ENCODE measurements at regions not wholly inside any gene's neighbourhood (a gene's known extent, or its start where the extent isn't known, plus 50 kb on each side); places are given as distances from the start of the nearest gene placed in this dataset.

DNA sequence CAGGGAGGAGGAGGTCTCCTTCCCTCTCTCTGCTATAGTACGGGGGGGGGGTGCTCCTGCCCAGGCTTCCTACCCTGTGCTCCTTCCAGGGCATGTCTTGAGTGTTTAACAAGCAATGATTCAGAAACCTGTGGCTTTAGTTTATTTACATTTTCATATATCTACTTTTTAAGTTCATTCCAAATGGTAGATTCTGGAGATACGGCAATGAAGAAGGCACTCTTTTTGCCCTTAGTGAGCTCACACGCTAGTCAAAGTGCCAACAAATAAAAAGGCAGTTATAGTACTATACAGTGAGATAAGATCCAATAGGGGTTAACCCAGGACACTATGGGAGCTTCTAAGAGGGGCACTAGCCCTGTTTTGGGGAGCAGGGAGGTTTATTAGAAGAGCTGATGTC, 169.3 kb upstream of the CACNA1E start:
- CTCF ChIA-PET (ENCODE audit: low intra/inter-chr PET ratio, low total read pairs) = no interaction called here
- H3K27ac ChIP-seq (ENCODE audit: extremely low read length, insufficient read depth, low read length) = no peak overlapping the region
- ATAC-seq (no peak), FAIRE-seq (no peak), DNase-seq (ENCODE audit: low spot score) (no peak)
- no peak overlapping the region for H2AFZ ChIP-seq (ENCODE audit: low read length)
- POLR2A ChIA-PET = no interaction called here
- no peaks in the 10 kb centered on the region for H3K36me3 ChIP-seq (replicated peaks in 1 of 2; ENCODE audit: control insufficient read depth in 1 of 2, insufficient read depth in 2 of 2, low read length in 2 of 2)
- no peaks in the 10 kb centered on the region for H3K79me2 ChIP-seq (ENCODE audit: insufficient read depth, low read length)
- H3K4me3 ChIP-seq (replicated peaks in 1 of 3; ENCODE audit: insufficient read depth in 1 of 3, low read depth in 2 of 3, low read length in 3 of 3) = no peak overlapping the region
- no peak overlapping the region for H3K4me2 ChIP-seq (ENCODE audit: low read depth, low read length)
- 7% methylated on average over 3 of the region's 3 CpGs for WGBS (ENCODE audit: low lambda C conversion rate)
- intact Hi-C loops (cut with micrococcal nuclease; ENCODE audit: unreplicated experiment) (no loop called here), in situ Hi-C loops (cut with HindIII; ENCODE audit: extremely low pct_ligation_motif_present, low pct_unique_long_range_greater_than_20kb) (no loop called here)
- no peaks in the 10 kb centered on the region for H3K4me1 ChIP-seq (ENCODE audit: insufficient read depth, low read length)
- H4K20me1 ChIP-seq (ENCODE audit: insufficient read depth, low read length) = no peaks in the 10 kb centered on the region; the same call in 1 of the 2 replicates
- H3K9me3 ChIP-seq (ENCODE audit: low read length) = no peaks in the 10 kb centered on the region
- H3K27me3 ChIP-seq (ENCODE audit: control insufficient read depth in 1 of 2, insufficient read depth in 2 of 2, low read length in 2 of 2) = peaks cover 7 to 35% of the 10 kb centered on the region in 2 experiments; a peak in 4 of 5 replicates
- no peak overlapping the region for H3K9ac ChIP-seq (ENCODE audit: insufficient read depth, low read depth, low read length)
- BruUV-seq (replicated peaks) = no TSS peak
- TF ChIP-seq ZBTB42 (CRISPR knock-in tag; IDR thresholded peaks at IDR 0.05) = no peak
- TF ChIP-seq ZNF335 (CRISPR knock-in tag; IDR thresholded peaks at IDR 0.05) = no peak
- TF ChIP-seq ZNF292 (CRISPR knock-in tag; IDR thresholded peaks at IDR 0.05; ENCODE audit: borderline replicate concordance, low read depth) = no peak
- TF ChIP-seq ARHGAP35 (CRISPR knock-in tag; IDR thresholded peaks at IDR 0.05; ENCODE audit: borderline replicate concordance) = no peak
- TF ChIP-seq UBTF (CRISPR knock-in tag; IDR thresholded peaks at IDR 0.05) = no peak
- no peak for TF ChIP-seq ZNF275 (CRISPR knock-in tag; IDR thresholded peaks at IDR 0.05; ENCODE audit: borderline replicate concordance)
- TF ChIP-seq ZNF354B (CRISPR knock-in tag; IDR thresholded peaks at IDR 0.05) = no peak
- no peak for TF ChIP-seq BCL3 (CRISPR knock-in tag; IDR thresholded peaks at IDR 0.05)
- TF ChIP-seq, protein P1, sequence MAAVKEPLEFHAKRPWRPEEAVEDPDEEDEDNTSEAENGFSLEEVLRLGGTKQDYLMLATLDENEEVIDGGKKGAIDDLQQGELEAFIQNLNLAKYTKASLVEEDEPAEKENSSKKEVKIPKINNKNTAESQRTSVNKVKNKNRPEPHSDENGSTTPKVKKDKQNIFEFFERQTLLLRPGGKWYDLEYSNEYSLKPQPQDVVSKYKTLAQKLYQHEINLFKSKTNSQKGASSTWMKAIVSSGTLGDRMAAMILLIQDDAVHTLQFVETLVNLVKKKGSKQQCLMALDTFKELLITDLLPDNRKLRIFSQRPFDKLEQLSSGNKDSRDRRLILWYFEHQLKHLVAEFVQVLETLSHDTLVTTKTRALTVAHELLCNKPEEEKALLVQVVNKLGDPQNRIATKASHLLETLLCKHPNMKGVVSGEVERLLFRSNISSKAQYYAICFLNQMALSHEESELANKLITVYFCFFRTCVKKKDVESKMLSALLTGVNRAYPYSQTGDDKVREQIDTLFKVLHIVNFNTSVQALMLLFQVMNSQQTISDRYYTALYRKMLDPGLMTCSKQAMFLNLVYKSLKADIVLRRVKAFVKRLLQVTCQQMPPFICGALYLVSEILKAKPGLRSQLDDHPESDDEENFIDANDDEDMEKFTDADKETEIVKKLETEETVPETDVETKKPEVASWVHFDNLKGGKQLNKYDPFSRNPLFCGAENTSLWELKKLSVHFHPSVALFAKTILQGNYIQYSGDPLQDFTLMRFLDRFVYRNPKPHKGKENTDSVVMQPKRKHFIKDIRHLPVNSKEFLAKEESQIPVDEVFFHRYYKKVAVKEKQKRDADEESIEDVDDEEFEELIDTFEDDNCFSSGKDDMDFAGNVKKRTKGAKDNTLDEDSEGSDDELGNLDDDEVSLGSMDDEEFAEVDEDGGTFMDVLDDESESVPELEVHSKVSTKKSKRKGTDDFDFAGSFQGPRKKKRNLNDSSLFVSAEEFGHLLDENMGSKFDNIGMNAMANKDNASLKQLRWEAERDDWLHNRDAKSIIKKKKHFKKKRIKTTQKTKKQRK (IDR thresholded peaks at IDR 0.05; ENCODE audit: low read length) = no peak
- TF ChIP-seq, protein P2, sequence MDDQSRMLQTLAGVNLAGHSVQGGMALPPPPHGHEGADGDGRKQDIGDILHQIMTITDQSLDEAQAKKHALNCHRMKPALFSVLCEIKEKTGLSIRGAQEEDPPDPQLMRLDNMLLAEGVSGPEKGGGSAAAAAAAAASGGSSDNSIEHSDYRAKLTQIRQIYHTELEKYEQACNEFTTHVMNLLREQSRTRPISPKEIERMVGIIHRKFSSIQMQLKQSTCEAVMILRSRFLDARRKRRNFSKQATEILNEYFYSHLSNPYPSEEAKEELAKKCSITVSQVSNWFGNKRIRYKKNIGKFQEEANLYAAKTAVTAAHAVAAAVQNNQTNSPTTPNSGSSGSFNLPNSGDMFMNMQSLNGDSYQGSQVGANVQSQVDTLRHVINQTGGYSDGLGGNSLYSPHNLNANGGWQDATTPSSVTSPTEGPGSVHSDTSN (CRISPR knock-in tag; IDR thresholded peaks at IDR 0.05; ENCODE audit: borderline replicate concordance) = no peak
- TF ChIP-seq ZNF557 (CRISPR knock-in tag; IDR thresholded peaks at IDR 0.05) = no peak
